ENCODE measurements at regions not wholly inside any gene's neighbourhood (a gene's known extent, or its start where the extent isn't known, plus 50 kb on each side); places are given as distances from the start of the nearest gene placed in this dataset.

- no peak overlapping the region for H3K9ac ChIP-seq (replicated peaks; ENCODE audit: extremely low read depth, insufficient read depth, low read length)
- no peaks in the 10 kb centered on the region for H3K36me3 ChIP-seq (ENCODE audit: control insufficient read depth in 2 of 2, extremely low read depth in 1 of 2, insufficient read depth in 2 of 2, low read length in 2 of 2)
- no peak for FAIRE-seq
- H2AFZ ChIP-seq (ENCODE audit: low read depth, low read length): no peak overlapping the region
- H3K4me2 ChIP-seq (ENCODE audit: insufficient read depth, low read length): no peak overlapping the region
- no peaks in the 10 kb centered on the region for H3K9me1 ChIP-seq (replicated peaks; ENCODE audit: control insufficient read depth, extremely low read depth, insufficient read depth, low read length)
- POLR2A ChIA-PET: no interaction called here
- intact Hi-C loops (cut with micrococcal nuclease) (no loop called here), dilution Hi-C loops (cut with MboI; ENCODE audit: extremely low pct_ligation_motif_present, low sequenced_read_pairs) (no loop called here)
- no peaks in the 10 kb centered on the region for H3K27me3 ChIP-seq (ENCODE audit: control insufficient read depth in 2 of 2, insufficient read depth in 2 of 2, low read length in 2 of 2)
- no peaks in the 10 kb centered on the region for H3K4me1 ChIP-seq (ENCODE audit: control insufficient read depth, extremely low read depth, insufficient read depth, low read length)
- no peaks in the 10 kb centered on the region for H4K20me1 ChIP-seq (replicated peaks; ENCODE audit: control insufficient read depth, extremely low read depth, insufficient read depth, low read length)
- no peaks in the 10 kb centered on the region for H3K9me3 ChIP-seq (replicated peaks; ENCODE audit: control insufficient read depth, insufficient read depth, low read length)
- no peak overlapping the region for H3K27ac ChIP-seq (ENCODE audit: insufficient read depth, low read depth, low read length)
- DNase-seq (ENCODE audit: low read depth, low spot score): no peak
- H3K4me3 ChIP-seq (replicated peaks in 1 of 3; ENCODE audit: insufficient read depth in 1 of 3, low read depth in 1 of 3, low read length in 3 of 3): no peak overlapping the region
- H3K79me2 ChIP-seq (ENCODE audit: control insufficient read depth, insufficient read depth, low read length): no peaks in the 10 kb centered on the region
- BruUV-seq (replicated peaks): no TSS peak
- CTCF ChIA-PET: no interaction called here
- TF ChIP-seq POLR2A (IDR thresholded peaks at IDR 0.05; ENCODE audit: low read depth, low read length) (no peak), FOS (IDR thresholded peaks at IDR 0.05; ENCODE audit: borderline replicate concordance, insufficient read depth, low read length) (no peak), POLR2AphosphoS5 (IDR thresholded peaks at IDR 0.05; ENCODE audit: insufficient read depth, low read depth, low read length) (no peak), GATA2 (IDR thresholded peaks at IDR 0.05; ENCODE audit: insufficient read depth, insufficient read length, low read depth, low read length) (no peak), JUN (IDR thresholded peaks at IDR 0.05; ENCODE audit: borderline replicate concordance, insufficient read depth, insufficient read length, low read depth) (no peak), EZH2 (IDR thresholded peaks at IDR 0.05; ENCODE audit: borderline replicate concordance, low read depth, low read length, severe bottlenecking) (no peak), CTCF (IDR thresholded peaks at IDR 0.05; ENCODE audit: extremely low read depth in 1 of 2, insufficient read depth in 1 of 2, low read depth in 1 of 2, low read length in 2 of 2) (no peak), MYC (IDR thresholded peaks at IDR 0.05; ENCODE audit: low read depth, low read length) (no peak)
Measured at GRCh38 chr14:34211732-34212131, 250.3 kb downstream of the SPTSSA start.

Measured in endothelial cell of umbilical vein (primary cell).